GM12891 (cell line): ENCODE measurements at regions not wholly inside any gene's neighbourhood (a gene's known extent, or its start where the extent isn't known, plus 50 kb on each side); places are given as distances from the start of the nearest gene placed in this dataset.

Experiments
- POLR2A ChIP-seq: IDR thresholded peaks from 2 replicates; pipeline ENCODE4 v1.6.1; 2011; ENCODE audit warnings: low read depth, low read length, control low read depth
- POLR2AphosphoS5 ChIP-seq: IDR thresholded peaks from 2 replicates; pipeline ENCODE4 v1.6.1; 2011; ENCODE audit warnings: low read depth, low read length, control low read depth

GRCh38 chr7:155173905-155174304 is 103.8 kb downstream of the HTR5A start:
- TF ChIP-seq POLR2AphosphoS5 (no peak), POLR2A (no peak)
